ENCODE measurements at regions not wholly inside any gene's neighbourhood (a gene's known extent, or its start where the extent isn't known, plus 50 kb on each side); places are given as distances from the start of the nearest gene placed in this dataset.

GRCh38 chr2:82256983-82257632 lies 1952.6 kb upstream of the LRRTM1 start:
- ATAC-seq (ENCODE audit: low read depth in 2 of 2) (no peak), DNase-seq (no peak)
- no peaks in the 10 kb centered on the region for H3K36me3 Mint-ChIP-seq
- no peaks in the 10 kb centered on the region for H3K27me3 Mint-ChIP-seq
- H3K4me3 Mint-ChIP-seq = no peak overlapping the region
- no peaks in the 10 kb centered on the region for H3K4me1 Mint-ChIP-seq
- H3K9me3 Mint-ChIP-seq = peaks cover 10 to 23% (median 13%) of the 10 kb centered on the region in 7 donors
- no peak overlapping the region for H3K27ac Mint-ChIP-seq

GRCh38 chr2:82256288-82256687 lies 1951.7 kb upstream of the LRRTM1 start:
- Mint-ChIP-seq H3K36me3 (no peaks in the 10 kb centered on the region), H3K4me1 (no peaks in the 10 kb centered on the region), H3K9me3 (peaks cover 15 to 30% (median 17%) of the 10 kb centered on the region in 7 donors), H3K27ac (no peak overlapping the region), H3K27me3 (no peaks in the 10 kb centered on the region), H3K4me3 (no peak overlapping the region)
- ATAC-seq (ENCODE audit: low read depth in 2 of 2) (no peak), DNase-seq (no peak)

- ATAC-seq (ENCODE audit: low read depth in 2 of 2) (no peak), DNase-seq (no peak)
- Mint-ChIP-seq H3K4me1 (no peaks in the 10 kb centered on the region), H3K27ac (no peak overlapping the region), H3K9me3 (peaks cover 15 to 31% (median 18%) of the 10 kb centered on the region in 7 donors), H3K36me3 (no peaks in the 10 kb centered on the region), H3K4me3 (no peak overlapping the region), H3K27me3 (no peaks in the 10 kb centered on the region)
Observed at GRCh38 chr2:82254728-82255127, 1950.2 kb upstream of the LRRTM1 start.

GRCh38 chr2:82246220-82246775 lies 1941.7 kb upstream of the LRRTM1 start:
- Mint-ChIP-seq H3K4me3 (no peak overlapping the region), H3K27me3 (no peaks in the 10 kb centered on the region), H3K4me1 (no peaks in the 10 kb centered on the region), H3K27ac (no peak overlapping the region), H3K9me3 (peaks cover 5 to 12% (median 11%) of the 10 kb centered on the region in 7 donors), H3K36me3 (peaks cover 0 to 6% of the 10 kb centered on the region in 2 donors)
- no peak for DNase-seq
- no peak for ATAC-seq (ENCODE audit: low read depth in 2 of 2)

- no peak overlapping the region for H3K27ac Mint-ChIP-seq
- no peak overlapping the region for H3K4me3 Mint-ChIP-seq
- no peaks in the 10 kb centered on the region for H3K27me3 Mint-ChIP-seq
- no peaks in the 10 kb centered on the region for H3K4me1 Mint-ChIP-seq
- peaks cover 0 to 13% (median 4%) of the 10 kb centered on the region in 7 donors for H3K9me3 Mint-ChIP-seq
- H3K36me3 Mint-ChIP-seq = peaks cover 0 to 6% of the 10 kb centered on the region in 2 donors
- no peak for ATAC-seq (ENCODE audit: low read depth in 2 of 2)
- DNase-seq = no peak
Observed at GRCh38 chr2:82239176-82239575, 1934.6 kb upstream of the LRRTM1 start.

GRCh38 chr2:82237994-82238662 lies 1933.6 kb upstream of the LRRTM1 start:
- DNase-seq (no peak), ATAC-seq (ENCODE audit: low read depth in 2 of 2) (no peak)
- peaks cover 0 to 6% of the 10 kb centered on the region in 2 donors for H3K36me3 Mint-ChIP-seq
- no peaks in the 10 kb centered on the region for H3K4me1 Mint-ChIP-seq
- no peak overlapping the region for H3K27ac Mint-ChIP-seq
- H3K27me3 Mint-ChIP-seq = no peaks in the 10 kb centered on the region
- no peak overlapping the region for H3K4me3 Mint-ChIP-seq
- peaks cover 0 to 6% (median 3%) of the 10 kb centered on the region in 7 donors for H3K9me3 Mint-ChIP-seq

GRCh38 chr2:82234283-82234874 lies 1929.8 kb upstream of the LRRTM1 start:
- ATAC-seq (ENCODE audit: low read depth in 2 of 2) (no peak), DNase-seq (no peak)
- Mint-ChIP-seq H3K27me3 (no peaks in the 10 kb centered on the region), H3K27ac (no peak overlapping the region), H3K36me3 (no peaks in the 10 kb centered on the region), H3K4me3 (no peak overlapping the region), H3K9me3 (peaks cover 0 to 4% (median 0%) of the 10 kb centered on the region in 7 donors), H3K4me1 (no peaks in the 10 kb centered on the region)

GRCh38 chr2:82233806-82234205 lies 1929.3 kb upstream of the LRRTM1 start:
- H3K27ac Mint-ChIP-seq = no peak overlapping the region
- no peak overlapping the region for H3K4me3 Mint-ChIP-seq

GRCh38 chr2:82230406-82230805 lies 1925.9 kb upstream of the LRRTM1 start:
- Mint-ChIP-seq H3K36me3 (no peaks in the 10 kb centered on the region), H3K9me3 (peaks cover 0 to 6% (median 0%) of the 10 kb centered on the region in 7 donors)
- no peak for ATAC-seq (ENCODE audit: low read depth in 2 of 2)

More at GRCh38 chr2:82233806-82234205, 1929.3 kb upstream of the LRRTM1 start:
- H3K36me3 Mint-ChIP-seq = no peaks in the 10 kb centered on the region
- H3K9me3 Mint-ChIP-seq = peaks cover 0 to 4% (median 0%) of the 10 kb centered on the region in 7 donors
- DNase-seq (no peak), ATAC-seq (ENCODE audit: low read depth in 2 of 2) (no peak)
- no peaks in the 10 kb centered on the region for H3K4me1 Mint-ChIP-seq
- H3K27me3 Mint-ChIP-seq = no peaks in the 10 kb centered on the region

GRCh38 chr2:82226441-82226840 lies 1921.9 kb upstream of the LRRTM1 start:
- DNase-seq (no peak), ATAC-seq (ENCODE audit: low read depth in 2 of 2) (no peak)
- Mint-ChIP-seq H3K27ac (no peak overlapping the region), H3K9me3 (peaks cover 0 to 21% (median 5%) of the 10 kb centered on the region in 7 donors), H3K36me3 (no peaks in the 10 kb centered on the region), H3K27me3 (no peaks in the 10 kb centered on the region), H3K4me1 (no peaks in the 10 kb centered on the region), H3K4me3 (no peak overlapping the region)

More at GRCh38 chr2:82230406-82230805, 1925.9 kb upstream of the LRRTM1 start:
- Mint-ChIP-seq H3K4me1 (no peaks in the 10 kb centered on the region), H3K27me3 (no peaks in the 10 kb centered on the region), H3K4me3 (no peak overlapping the region), H3K27ac (no peak overlapping the region)
- DNase-seq = no peak

- Mint-ChIP-seq H3K27me3 (no peaks in the 10 kb centered on the region), H3K4me3 (no peak overlapping the region), H3K36me3 (no peaks in the 10 kb centered on the region), H3K4me1 (no peaks in the 10 kb centered on the region), H3K27ac (no peak overlapping the region), H3K9me3 (peaks cover 0 to 22% (median 6%) of the 10 kb centered on the region in 7 donors)
- DNase-seq (no peak), ATAC-seq (ENCODE audit: low read depth in 2 of 2) (no peak)
Observed at GRCh38 chr2:82224301-82224940, 1919.9 kb upstream of the LRRTM1 start.

- H3K4me3 Mint-ChIP-seq = no peak overlapping the region
- no peak for DNase-seq
Observed at GRCh38 chr2:82215212-82215611, 1910.7 kb upstream of the LRRTM1 start.

GRCh38 chr2:82199493-82199852 lies 1894.9 kb upstream of the LRRTM1 start:
- H3K4me1 Mint-ChIP-seq = no peaks in the 10 kb centered on the region
- no peak for DNase-seq
- no peak for ATAC-seq (ENCODE audit: low read depth in 2 of 2)
- H3K27me3 Mint-ChIP-seq = no peaks in the 10 kb centered on the region
- H3K27ac Mint-ChIP-seq = no peak overlapping the region
- no peak overlapping the region for H3K4me3 Mint-ChIP-seq
- H3K36me3 Mint-ChIP-seq = no peaks in the 10 kb centered on the region
- H3K9me3 Mint-ChIP-seq = peaks cover 0 to 16% (median 11%) of the 10 kb centered on the region in 7 donors

More at GRCh38 chr2:82215212-82215611, 1910.7 kb upstream of the LRRTM1 start:
- Mint-ChIP-seq H3K27me3 (no peaks in the 10 kb centered on the region), H3K27ac (no peak overlapping the region), H3K36me3 (no peaks in the 10 kb centered on the region), H3K9me3 (peaks cover 4 to 16% (median 11%) of the 10 kb centered on the region in 7 donors), H3K4me1 (no peaks in the 10 kb centered on the region)
- ATAC-seq (ENCODE audit: low read depth in 2 of 2) = no peak

All from naive B cell (primary cell).